ENCODE measurements at regions not wholly inside any gene's neighbourhood (a gene's known extent, or its start where the extent isn't known, plus 50 kb on each side); places are given as distances from the start of the nearest gene placed in this dataset.
"Not testable (repeated sequence)": the region's sequence is repeated elsewhere in the genome, so short reads cannot be mapped to it uniquely, and the experiment has no call there.

- DNase-seq, result no peak
Measured at GRCh38 chr7:69435711-69436110, 162.6 kb upstream of the AUTS2 start.

DNA sequence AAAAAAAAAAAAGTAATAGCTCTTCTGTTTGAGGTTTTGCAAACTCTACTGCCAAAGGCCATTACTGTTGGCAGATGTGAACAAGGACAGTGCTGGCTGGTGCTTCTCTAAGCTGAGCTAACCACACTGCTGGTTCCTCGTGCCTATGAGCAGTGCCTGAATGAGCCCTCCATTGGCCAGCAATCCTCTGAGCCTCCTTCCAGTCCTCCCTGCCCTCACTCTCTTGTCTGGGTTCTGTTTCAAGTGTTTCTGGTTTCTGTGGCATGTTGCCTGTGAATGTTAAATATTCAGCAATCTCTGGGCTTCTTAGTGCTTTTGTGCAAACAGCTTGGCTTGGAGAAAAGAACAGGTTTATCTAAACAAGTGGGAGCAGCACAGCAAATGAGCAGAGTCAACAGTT is 161.3 kb upstream of the AUTS2 start:
- no peak for DNase-seq

DNA sequence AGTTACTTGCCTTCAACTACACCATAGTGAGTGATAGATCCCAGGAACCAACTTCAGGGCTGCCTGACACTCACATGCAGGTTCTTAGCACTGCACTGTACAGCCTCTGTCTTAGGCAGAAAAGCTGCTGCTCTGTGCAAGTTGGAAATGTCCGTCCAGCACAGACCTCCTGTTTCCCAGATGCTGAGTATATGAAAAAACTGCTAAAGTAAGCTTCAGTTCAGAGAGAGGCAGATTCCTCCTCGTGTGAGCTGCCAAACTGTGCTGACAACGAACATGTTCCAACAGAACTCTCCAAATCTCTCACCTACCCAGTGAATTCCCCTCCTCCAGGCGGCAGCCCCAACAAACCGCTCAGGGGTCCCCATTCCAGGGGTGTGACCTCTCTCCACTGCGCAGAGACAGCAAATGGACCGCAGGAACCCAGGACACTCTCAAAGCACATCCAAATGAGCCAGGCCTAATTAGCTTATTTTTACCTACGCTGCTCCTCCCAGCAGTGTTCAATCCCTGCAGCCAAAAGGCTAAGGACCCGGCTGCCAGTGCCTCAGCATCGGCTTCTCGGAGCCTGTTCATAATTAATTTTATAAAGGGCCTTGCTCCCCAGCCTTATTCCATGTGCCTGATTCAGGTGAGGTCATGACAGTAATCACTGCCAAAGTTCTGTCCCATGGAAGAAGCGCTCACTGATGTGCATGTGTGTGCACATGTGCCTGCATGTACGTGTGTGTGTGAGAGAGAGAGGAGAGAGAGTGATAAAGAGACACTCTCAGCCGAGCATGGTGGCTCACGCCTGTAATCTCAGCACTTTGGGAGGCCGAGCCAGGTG is 159.5 kb upstream of the AUTS2 start:
- no peak for DNase-seq

DNA sequence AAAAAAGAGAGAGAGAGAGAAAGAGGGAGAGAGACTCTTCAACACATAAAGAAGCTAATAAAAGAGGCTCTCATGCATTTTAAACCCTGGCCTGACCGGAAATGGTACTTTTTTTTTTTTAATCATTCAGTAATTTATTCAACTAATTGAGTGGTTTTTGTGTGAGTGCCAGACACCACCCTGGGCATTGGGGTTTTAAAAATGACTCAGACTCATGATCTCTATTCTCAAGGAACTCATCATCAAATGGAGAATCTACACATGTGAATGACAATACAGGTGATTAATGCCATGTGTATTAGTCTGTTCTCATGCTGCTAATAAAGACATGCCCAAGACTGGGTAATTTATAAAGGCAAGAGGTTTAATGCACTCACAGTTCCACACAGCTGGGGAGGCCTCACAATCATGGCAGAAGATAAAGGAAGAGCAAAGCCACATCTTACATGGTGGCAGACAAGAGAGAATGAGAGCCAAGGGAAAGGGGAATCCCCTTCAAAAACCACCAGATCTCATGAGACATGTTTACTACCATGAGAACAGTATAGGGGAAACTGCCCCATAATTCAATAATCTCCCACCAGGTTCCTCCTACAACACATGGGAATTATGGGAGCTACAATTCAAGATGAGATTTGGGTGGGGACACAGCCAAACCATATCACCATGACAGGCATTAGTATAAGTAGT is 158.5 kb upstream of the AUTS2 start:
- no peak for DNase-seq

GRCh38 chr7:69440976-69441375 is 157.3 kb upstream of the AUTS2 start:
- DNase-seq, result no peak

DNA sequence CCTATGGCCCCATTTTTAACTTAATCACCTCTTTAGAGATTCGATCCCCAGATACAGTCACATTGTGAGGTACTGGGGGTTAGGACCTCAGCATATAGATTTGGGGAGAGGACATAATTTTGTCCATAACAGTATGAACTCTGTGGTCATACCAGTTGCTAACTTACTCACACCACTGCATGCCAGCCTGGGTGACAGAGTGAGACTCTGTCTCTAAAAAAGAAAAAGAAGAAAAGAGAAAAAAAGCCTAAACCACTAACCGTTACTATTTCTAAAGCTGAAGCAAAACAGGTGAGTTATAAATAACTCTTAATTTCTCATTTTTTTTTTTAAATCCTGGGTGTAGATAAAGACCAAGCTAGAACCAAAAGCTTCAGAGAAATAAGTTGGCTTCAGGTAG is 155.1 kb upstream of the AUTS2 start:
- DNase-seq, result no peak

GRCh38 chr7:69445541-69445940 is 152.7 kb upstream of the AUTS2 start:
- no peak for DNase-seq

- DNase-seq, result not testable (repeated sequence)
Measured at GRCh38 chr7:69446213-69446612, 152.1 kb upstream of the AUTS2 start.

DNA sequence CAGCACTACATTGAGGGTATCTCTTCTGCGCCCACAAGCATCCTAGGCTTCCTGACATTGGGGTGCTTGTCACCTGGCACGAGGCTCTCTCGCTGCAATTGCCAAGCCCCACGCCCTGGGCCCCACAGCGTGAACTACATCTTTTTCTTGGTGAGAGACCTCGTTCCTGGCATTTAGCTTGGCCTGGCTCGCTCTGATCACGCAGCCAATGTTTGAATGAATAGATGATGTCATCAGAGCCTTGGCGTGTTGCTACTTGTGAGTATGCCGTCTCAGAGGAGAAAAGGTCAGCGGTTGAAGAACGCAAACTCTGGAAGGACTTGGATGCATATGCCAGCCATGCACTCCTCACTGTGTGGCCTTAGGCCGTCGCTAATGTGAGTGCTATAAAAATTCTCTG is 150.2 kb upstream of the AUTS2 start:
- no peak for DNase-seq

GRCh38 chr7:69450456-69450855 is 147.8 kb upstream of the AUTS2 start:
- no peak for DNase-seq

GRCh38 chr7:69451715-69452114 is 146.6 kb upstream of the AUTS2 start:
- DNase-seq, result no peak

DNA sequence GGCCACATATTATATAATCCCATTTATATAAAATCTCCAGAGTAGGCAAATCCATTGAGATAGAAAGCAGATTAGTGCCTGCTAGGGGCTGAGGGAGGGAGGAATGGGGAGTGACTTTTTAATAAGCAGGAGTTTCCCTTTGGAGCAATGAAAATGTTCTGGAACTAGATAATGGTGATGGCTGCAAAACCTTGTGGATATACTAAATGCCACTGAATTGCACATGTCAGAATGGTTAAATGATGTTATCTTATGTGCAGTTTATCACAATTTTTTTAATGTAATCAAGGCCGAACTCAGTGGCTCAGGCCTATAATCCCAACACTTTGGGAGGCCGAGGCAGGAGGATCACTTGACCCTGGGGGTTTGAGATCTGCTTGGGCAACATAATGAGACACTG is 145.5 kb upstream of the AUTS2 start:
- DNase-seq, result no peak

DNA sequence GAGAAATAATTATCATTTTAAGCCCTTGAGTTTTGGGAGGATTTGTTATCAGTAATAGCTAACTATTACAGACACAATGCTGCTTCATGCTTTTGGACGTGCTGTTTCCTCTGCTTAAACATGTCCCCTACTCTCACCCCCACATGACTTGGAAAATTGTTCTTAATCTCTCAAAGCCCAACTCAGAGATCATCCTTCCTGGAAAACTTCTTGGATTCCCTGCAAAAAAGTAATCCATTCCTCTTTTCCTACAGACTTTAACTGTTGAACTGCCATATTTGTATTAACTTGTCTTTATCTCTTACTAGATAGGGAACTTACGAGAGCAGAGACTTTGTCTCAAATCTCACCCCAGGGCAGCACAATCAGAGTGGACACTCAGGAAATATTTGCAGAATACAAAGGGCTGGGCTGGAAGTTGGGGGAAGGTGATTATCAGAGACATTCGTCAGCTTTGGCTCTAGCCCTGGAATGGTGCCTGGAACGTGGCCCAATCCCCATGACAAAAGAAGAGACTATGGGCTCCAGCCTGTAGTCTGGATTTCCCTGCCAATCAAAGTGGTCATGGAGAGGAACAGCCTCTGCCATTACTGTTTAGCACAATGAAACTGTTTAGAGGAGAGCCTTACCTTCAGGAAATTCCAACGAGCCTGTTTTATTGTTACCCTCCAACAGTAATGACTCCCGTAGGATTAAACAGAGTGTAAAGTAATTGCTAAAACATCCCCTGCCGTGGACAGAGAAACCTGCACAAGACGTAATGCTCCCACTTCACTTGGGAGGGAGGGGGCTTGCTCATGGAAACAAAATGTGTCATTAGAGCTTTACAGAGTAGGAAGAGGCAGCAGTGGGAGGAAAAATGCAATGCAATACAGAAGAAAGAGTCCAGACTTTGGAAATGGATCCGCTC is 140.4 kb upstream of the AUTS2 start:
- DNase-seq, result no peak

GRCh38 chr7:69464035-69464434 is 134.2 kb upstream of the AUTS2 start:
- no peak for DNase-seq

DNA sequence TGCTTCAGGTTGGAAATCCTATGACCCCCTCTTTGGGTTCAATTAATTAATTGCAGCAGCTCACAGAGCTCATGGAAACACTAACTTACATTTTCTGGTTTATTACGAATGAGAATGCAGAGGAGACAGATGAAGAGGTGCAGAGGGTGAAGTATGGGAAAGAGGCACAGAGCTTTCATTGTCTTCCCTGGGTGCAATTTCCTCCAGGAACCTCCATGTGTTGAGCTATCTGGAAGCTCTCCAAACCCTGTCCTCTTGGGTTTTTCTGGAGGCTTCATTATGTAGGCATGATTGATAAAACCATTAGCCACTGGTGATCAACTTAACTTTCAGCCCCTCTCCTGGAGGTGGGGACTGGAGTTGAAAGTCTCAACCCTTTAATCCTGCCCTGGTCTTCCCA is 133.0 kb upstream of the AUTS2 start:
- DNase-seq, result no peak

DNA sequence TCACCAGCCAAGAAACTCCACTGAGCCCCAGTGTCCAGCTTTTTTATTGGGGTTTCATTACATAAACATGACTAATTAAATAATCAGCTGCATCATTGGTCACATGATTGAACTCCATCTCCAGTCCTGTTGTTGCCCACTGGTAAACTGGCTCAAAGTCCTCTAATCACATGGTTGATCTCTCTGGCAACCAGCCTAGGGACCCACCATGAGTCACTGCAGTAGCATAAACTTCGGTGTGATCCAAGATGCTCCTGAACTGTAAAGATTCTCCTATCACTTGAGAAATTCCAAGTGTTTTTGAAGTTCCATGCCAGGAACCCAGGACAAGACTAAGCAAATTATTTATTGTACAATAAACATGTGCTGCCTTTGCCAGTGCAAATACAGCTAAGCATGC is 130.4 kb upstream of the AUTS2 start:
- no peak for DNase-seq

GRCh38 chr7:69476416-69476815 is 121.9 kb upstream of the AUTS2 start:
- DNase-seq, result no peak

DNA sequence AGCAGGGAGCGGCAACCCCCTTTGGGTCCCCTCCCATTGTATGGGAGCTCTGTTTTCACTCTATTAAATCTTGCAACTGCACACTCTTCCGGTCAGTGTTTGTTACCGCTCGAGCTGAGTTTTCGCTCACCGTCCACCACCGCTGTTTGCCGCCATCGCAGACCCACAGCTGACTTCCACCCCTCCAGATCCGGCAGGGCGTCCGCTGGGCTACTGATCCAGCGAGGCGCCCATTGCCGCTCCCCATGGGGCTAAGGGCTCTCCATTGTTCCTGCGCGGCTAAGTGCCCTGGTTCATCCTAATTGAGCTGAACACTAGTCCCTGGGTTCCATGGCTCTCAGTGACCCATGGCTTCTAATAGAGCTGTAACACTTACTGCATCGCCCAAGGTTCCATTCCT is 115.6 kb upstream of the AUTS2 start:
- no peak for DNase-seq

GRCh38 chr7:69489533-69489932 is 108.7 kb upstream of the AUTS2 start:
- no peak for DNase-seq

DNA sequence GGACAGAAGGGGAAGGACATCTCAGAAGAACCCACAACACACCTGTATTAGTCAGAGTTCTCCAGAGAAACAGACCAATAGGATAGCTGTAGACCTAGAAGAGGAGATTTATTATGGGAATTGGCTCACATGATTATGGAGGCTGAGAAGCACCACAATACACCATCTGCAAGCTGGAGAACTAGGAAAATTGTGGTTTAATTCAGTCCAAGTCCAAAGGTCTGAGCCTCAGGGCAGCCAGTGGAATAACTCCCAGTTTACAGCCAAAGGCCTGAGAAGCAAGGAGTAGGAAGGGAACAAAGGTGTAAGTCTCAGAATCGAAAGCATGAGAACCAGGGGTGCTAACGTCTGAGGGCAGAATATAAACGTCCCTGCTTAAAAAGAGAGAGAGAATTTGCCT is 99.6 kb upstream of the AUTS2 start:
- no peak for DNase-seq

GRCh38 chr7:69502358-69502757 is 95.9 kb upstream of the AUTS2 start:
- DNase-seq, result no peak

GRCh38 chr7:69504733-69505420 is 93.4 kb upstream of the AUTS2 start:
- no peak for DNase-seq

- no peak for DNase-seq
Measured at GRCh38 chr7:69508736-69509135, 89.5 kb upstream of the AUTS2 start.

Data from NCI-H510A treated with DMSO at 0.1 percent for 48 hours (cell line).